Trophoblast cell (in vitro differentiated cells and primary cell): ENCODE measurements at regions not wholly inside any gene's neighbourhood (a gene's known extent, or its start where the extent isn't known, plus 50 kb on each side); places are given as distances from the start of the nearest gene placed in this dataset.

ENCODE experiments used
- DNase-seq, 2 donors: peaks; one replicate each; pipeline ENCODE4 v3.0.0-alpha.2; 2016
- H2AFZ ChIP-seq: 2 replicates; pipeline ENCODE4 v1.6.1; 2013; ENCODE audit warnings: low read length, moderate library complexity, mild to moderate bottlenecking; ENCODE audit not compliant: insufficient read depth, poor library complexity
- H2AK5ac ChIP-seq: 2 replicates; pipeline ENCODE4 v1.6.1; 2013; ENCODE audit warnings: mild to moderate bottlenecking, low read length
- H2BK120ac ChIP-seq: 2 replicates; pipeline ENCODE4 v1.6.1; 2013; ENCODE audit warnings: low read length, mild to moderate bottlenecking, moderate library complexity; ENCODE audit not compliant: insufficient read depth, poor library complexity
- H2BK12ac ChIP-seq: 2 replicates; pipeline ENCODE4 v1.6.1; 2013; ENCODE audit warnings: mild to moderate bottlenecking, low read length, moderate library complexity
- H2BK5ac ChIP-seq: 2 replicates; pipeline ENCODE4 v1.6.1; 2013; ENCODE audit warnings: low read length, low read depth, moderate library complexity, mild to moderate bottlenecking; ENCODE audit not compliant: poor library complexity
- H3K14ac ChIP-seq: 2 replicates; pipeline ENCODE4 v1.6.1; 2013; ENCODE audit warnings: mild to moderate bottlenecking, low read length
- H3K18ac ChIP-seq: 2 replicates; pipeline ENCODE4 v1.6.1; 2013; ENCODE audit warnings: mild to moderate bottlenecking, low read length
- H3K23ac ChIP-seq: 2 replicates; pipeline ENCODE4 v1.6.1; 2013; ENCODE audit warnings: low read length
- H3K27ac ChIP-seq: 2 replicates; pipeline ENCODE4 v1.5.1; 2013; ENCODE audit warnings: low read depth, mild to moderate bottlenecking, inconsistent platforms, low read length, moderate library complexity
- H3K27me3 ChIP-seq: 2 replicates; pipeline ENCODE4 v1.6.1; 2013; ENCODE audit warnings: inconsistent platforms, mild to moderate bottlenecking, low read length, moderate library complexity; ENCODE audit not compliant: insufficient read depth
- H3K36me3 ChIP-seq, 2 experiments: 1 replicate in 1 of 2; 2 replicates in 1 of 2; pipeline ENCODE4 v1.6.1; 2013; ENCODE audit warnings: low read length in 2 of 2, mild to moderate bottlenecking in 2 of 2, moderate library complexity in 1 of 2; ENCODE audit not compliant: insufficient read depth in 2 of 2, control insufficient read depth in 1 of 2
- H3K4ac ChIP-seq: 2 replicates; pipeline ENCODE4 v1.6.1; 2013; ENCODE audit warnings: low read depth, mild to moderate bottlenecking, low read length, moderate library complexity
- H3K4me1 ChIP-seq, 2 experiments: 1 replicate in 1 of 2; 2 replicates in 1 of 2; pipeline ENCODE4 v1.6.1; 2013; ENCODE audit warnings: low read length in 2 of 2, mild to moderate bottlenecking in 2 of 2, moderate library complexity in 1 of 2; ENCODE audit not compliant: insufficient read depth in 2 of 2, control insufficient read depth in 1 of 2
- H3K4me2 ChIP-seq: 2 replicates; pipeline ENCODE4 v1.6.1; 2013; ENCODE audit warnings: inconsistent platforms, mild to moderate bottlenecking, low read length, moderate library complexity
- H3K4me3 ChIP-seq: 2 replicates; pipeline ENCODE4 v1.5.1; 2013; ENCODE audit warnings: mild to moderate bottlenecking, low read depth, low read length, inconsistent platforms
- H3K79me1 ChIP-seq: one replicate; pipeline ENCODE4 v1.6.1; 2013; ENCODE audit warnings: low read length
- H3K79me2 ChIP-seq: 2 replicates; pipeline ENCODE4 v1.6.1; 2013; ENCODE audit warnings: low read length, mild to moderate bottlenecking; ENCODE audit not compliant: control insufficient read depth, insufficient read depth, poor library complexity
- H3K9ac ChIP-seq: 2 replicates; pipeline ENCODE4 v1.6.1; 2013; ENCODE audit warnings: mild to moderate bottlenecking, low read length
- H3K9me3 ChIP-seq: 2 replicates; pipeline ENCODE4 v1.6.1; 2013; ENCODE audit warnings: low read depth, mild to moderate bottlenecking, control low read depth, inconsistent platforms, low read length; ENCODE audit not compliant: insufficient read depth
- H4K12ac ChIP-seq: 2 replicates; pipeline ENCODE4 v1.6.1; 2013; ENCODE audit warnings: low read depth, mild to moderate bottlenecking, low read length, moderate library complexity
- H4K8ac ChIP-seq: 2 replicates; pipeline ENCODE4 v1.6.1; 2013; ENCODE audit warnings: low read depth, mild to moderate bottlenecking, low read length, moderate library complexity
- H4K91ac ChIP-seq: one replicate; pipeline ENCODE4 v1.6.1; 2013; ENCODE audit warnings: low read depth, mild to moderate bottlenecking, low read length, moderate library complexity
- WGBS: extraction: QIAGEN DNeasy Blood & Tissue Kit; methylation state at CpG from one replicate; pipeline ENCODE4 v1.1.7; 2013; ENCODE audit warnings: missing lambda C conversion rate; ENCODE audit not compliant: insufficient read length, insufficient coverage; ENCODE audit errors: extremely low coverage; 5-methylcytosine and 5-hydroxymethylcytosine counted together

GRCh38 chrX:115946059-115946458 lies 224.5 kb upstream of the AGTR2 start:
- Histone ChIP-seq H4K12ac (no peak overlapping the region), H3K9ac (no peak overlapping the region), H2BK12ac (no peak overlapping the region), H3K4me1 (peaks cover 0 to 3% of the 10 kb centered on the region in 2 experiments), H3K4ac (no peak overlapping the region), H4K91ac (no peak overlapping the region), H3K27me3 (no peaks in the 10 kb centered on the region), H3K9me3 (no peaks in the 10 kb centered on the region), H3K18ac (no peak overlapping the region), H3K27ac (no peak overlapping the region), H3K36me3 (peaks cover 3 to 9% of the 10 kb centered on the region in 2 experiments), H3K4me3 (no peak overlapping the region), H3K79me1 (no peaks in the 10 kb centered on the region), H3K14ac (no peak overlapping the region), H2BK120ac (no peak overlapping the region), H2BK5ac (no peak overlapping the region), H3K4me2 (no peak overlapping the region), H3K79me2 (no peaks in the 10 kb centered on the region), H3K23ac (no peak overlapping the region), H4K8ac (no peak overlapping the region), H2AFZ (no peak overlapping the region), H2AK5ac (no peak overlapping the region)
- DNase-seq = no peak
- no CpG with 5 or more reads among the region's 16 CpGs for WGBS

GRCh38 chrX:115948018-115948923 lies 222.3 kb upstream of the AGTR2 start:
- Histone ChIP-seq H2BK5ac (no peak overlapping the region), H3K4ac (no peak overlapping the region), H3K14ac (no peak overlapping the region), H2AK5ac (no peak overlapping the region), H3K36me3 (peaks cover 3 to 9% of the 10 kb centered on the region in 2 experiments), H4K91ac (no peak overlapping the region), H3K23ac (no peak overlapping the region), H3K9me3 (no peaks in the 10 kb centered on the region), H3K4me3 (no peak overlapping the region), H3K4me1 (no peaks in the 10 kb centered on the region), H4K8ac (no peak overlapping the region), H3K27me3 (no peaks in the 10 kb centered on the region), H3K9ac (no peak overlapping the region), H2BK12ac (no peak overlapping the region), H4K12ac (no peak overlapping the region), H3K4me2 (no peak overlapping the region), H3K79me1 (no peaks in the 10 kb centered on the region), H2BK120ac (no peak overlapping the region), H3K27ac (no peak overlapping the region), H3K79me2 (no peaks in the 10 kb centered on the region), H2AFZ (no peak overlapping the region), H3K18ac (no peak overlapping the region)
- DNase-seq = peak in 1 of 2 donors; percentile 51
- WGBS = no CpG with 5 or more reads among the region's 4 CpGs

- H2BK5ac ChIP-seq = no peak overlapping the region
- no peaks in the 10 kb centered on the region for H3K4me1 ChIP-seq
- no peak overlapping the region for H3K9ac ChIP-seq
- H3K79me2 ChIP-seq = no peaks in the 10 kb centered on the region
- no peak overlapping the region for H3K27ac ChIP-seq
- no peak overlapping the region for H3K4me2 ChIP-seq
- H3K9me3 ChIP-seq = no peaks in the 10 kb centered on the region
- DNase-seq = peak in 1 of 2 donors; percentile 53
- no peak overlapping the region for H3K4me3 ChIP-seq
- no peak overlapping the region for H4K12ac ChIP-seq
- no peak overlapping the region for H2AK5ac ChIP-seq
- H3K36me3 ChIP-seq = peaks cover 3 to 6% of the 10 kb centered on the region in 2 experiments
- H3K79me1 ChIP-seq = no peaks in the 10 kb centered on the region
- H2AFZ ChIP-seq = no peak overlapping the region
- H3K27me3 ChIP-seq = no peaks in the 10 kb centered on the region
- no peak overlapping the region for H4K8ac ChIP-seq
- WGBS = no CpG with 5 or more reads among the region's 17 CpGs
- no peak overlapping the region for H3K14ac ChIP-seq
- H3K18ac ChIP-seq = no peak overlapping the region
- H3K23ac ChIP-seq = no peak overlapping the region
- no peak overlapping the region for H2BK120ac ChIP-seq
- H4K91ac ChIP-seq = no peak overlapping the region
- H3K4ac ChIP-seq = no peak overlapping the region
- H2BK12ac ChIP-seq = no peak overlapping the region
Measured at GRCh38 chrX:115949900-115950822, 220.4 kb upstream of the AGTR2 start.

- H4K91ac ChIP-seq = no peak overlapping the region
- no peak overlapping the region for H2BK120ac ChIP-seq
- H3K4me3 ChIP-seq = no peak overlapping the region
- no peak overlapping the region for H3K14ac ChIP-seq
- H3K79me2 ChIP-seq = no peaks in the 10 kb centered on the region
- H3K23ac ChIP-seq = no peak overlapping the region
- H3K4me2 ChIP-seq = no peak overlapping the region
- H3K27me3 ChIP-seq = no peaks in the 10 kb centered on the region
- H2BK5ac ChIP-seq = no peak overlapping the region
- no peak overlapping the region for H4K8ac ChIP-seq
- no peak overlapping the region for H3K27ac ChIP-seq
- WGBS = no CpG with 5 or more reads among the region's 14 CpGs
- peak in 1 of 2 donors; percentile 5 for DNase-seq
- H4K12ac ChIP-seq = no peak overlapping the region
- H2AFZ ChIP-seq = no peak overlapping the region
- no peak overlapping the region for H3K4ac ChIP-seq
- H3K4me1 ChIP-seq = no peaks in the 10 kb centered on the region
- peaks cover 3 to 4% of the 10 kb centered on the region in 2 experiments for H3K36me3 ChIP-seq
- no peak overlapping the region for H3K18ac ChIP-seq
- H3K9me3 ChIP-seq = no peaks in the 10 kb centered on the region
- H3K79me1 ChIP-seq = no peaks in the 10 kb centered on the region
- H2BK12ac ChIP-seq = no peak overlapping the region
- no peak overlapping the region for H2AK5ac ChIP-seq
- no peak overlapping the region for H3K9ac ChIP-seq
Measured at GRCh38 chrX:115952417-115953092, 218.0 kb upstream of the AGTR2 start.
